Activated CD8-positive, alpha-beta T cell treated with anti-CD3 and anti-CD28 coated beads for 36 hours (primary cell): ENCODE measurements at regions not wholly inside any gene's neighbourhood (a gene's known extent, or its start where the extent isn't known, plus 50 kb on each side); places are given as distances from the start of the nearest gene placed in this dataset.
"Not testable (repeated sequence)": the region's sequence is repeated elsewhere in the genome, so short reads cannot be mapped to it uniquely, and the experiment has no call there.

Source experiments
- ATAC-seq: fragments of 200-7000 bp; cut with Tn5 transposase; one replicate; pipeline ENCODE4 v1.10.0; 2021; ENCODE audit warnings: mild to moderate bottlenecking, moderate library complexity
- CTCF ChIA-PET: fragments of 350-600 bp; sonication (Branson Sonifier 250); formaldehyde crosslinking; loops from one replicate; lab custom pipeline; 2021; ENCODE audit warnings: antibody characterized with exemption; lab: Charles Lee
- POLR2A ChIA-PET: fragments of 350-600 bp; sonication (Branson Sonifier 250); formaldehyde crosslinking; loops from one replicate; lab custom pipeline; 2021; ENCODE audit warnings: antibody characterized with exemption; lab: Charles Lee
- DNase-seq: peaks from one replicate; pipeline ENCODE4 v3.0.0-alpha.2; 2020
- H3K27ac Mint-ChIP-seq: one replicate; pipeline ENCODE4 v1.8.0; 2021; ENCODE audit warnings: mild to moderate bottlenecking, mixed read lengths
- H3K27me3 Mint-ChIP-seq: one replicate; pipeline ENCODE4 v1.8.0; 2021; ENCODE audit warnings: mixed read lengths
- H3K36me3 Mint-ChIP-seq: one replicate; pipeline ENCODE4 v1.8.0; 2021; ENCODE audit warnings: low read depth, mixed read lengths
- H3K4me1 Mint-ChIP-seq: one replicate; pipeline ENCODE4 v1.8.0; 2021; ENCODE audit warnings: low read depth, mixed read lengths
- H3K4me3 Mint-ChIP-seq: one replicate; pipeline ENCODE4 v1.8.0; 2021; ENCODE audit warnings: mild to moderate bottlenecking, moderate library complexity, mixed read lengths
- H3K9me3 Mint-ChIP-seq: one replicate; pipeline ENCODE4 v1.8.0; 2021; ENCODE audit warnings: mixed read lengths
- intact Hi-C: fragments of 100-400 bp; cut with micrococcal nuclease; formaldehyde crosslinking; loops from one replicate; pipeline ENCODE4 v1.10.0; 2022
- TF ChIP-seq, protein P1 (sequence below): fragments of 200-600 bp; IDR thresholded peaks from one replicate; pipeline ENCODE4 v1.8.0; 2022; ENCODE audit warnings: antibody characterized with exemption, mild to moderate bottlenecking

DNA sequence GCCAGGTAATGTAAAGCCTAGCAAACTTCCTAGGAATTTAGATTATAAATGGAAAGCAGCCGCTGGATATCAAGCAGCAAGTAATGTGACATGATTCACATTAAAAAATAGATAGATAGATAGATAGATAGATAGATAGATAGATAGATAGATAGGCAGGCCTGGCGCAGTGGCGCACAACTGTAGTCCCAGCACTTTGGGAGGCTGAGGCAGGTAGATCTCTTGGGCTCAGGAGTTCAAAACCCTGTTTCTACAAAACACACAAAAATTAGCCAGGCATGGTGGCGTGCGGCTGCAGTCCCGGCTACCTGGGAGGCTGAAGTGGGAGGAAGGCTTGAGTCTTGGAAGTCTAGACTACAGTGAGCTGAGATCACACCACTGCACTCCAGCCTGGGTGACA, 236.9 kb downstream of the SLITRK6 start:
- no peak for DNase-seq
- ATAC-seq, result no peak
- ChIA-PET POLR2A (no interaction called here), CTCF (no interaction called here)
- Mint-ChIP-seq H3K36me3 (no peaks in the 10 kb centered on the region), H3K9me3 (no peaks in the 10 kb centered on the region), H3K4me1 (no peaks in the 10 kb centered on the region), H3K27ac (no peak overlapping the region), H3K27me3 (no peaks in the 10 kb centered on the region), H3K4me3 (no peak overlapping the region)
- TF ChIP-seq, protein P1, sequence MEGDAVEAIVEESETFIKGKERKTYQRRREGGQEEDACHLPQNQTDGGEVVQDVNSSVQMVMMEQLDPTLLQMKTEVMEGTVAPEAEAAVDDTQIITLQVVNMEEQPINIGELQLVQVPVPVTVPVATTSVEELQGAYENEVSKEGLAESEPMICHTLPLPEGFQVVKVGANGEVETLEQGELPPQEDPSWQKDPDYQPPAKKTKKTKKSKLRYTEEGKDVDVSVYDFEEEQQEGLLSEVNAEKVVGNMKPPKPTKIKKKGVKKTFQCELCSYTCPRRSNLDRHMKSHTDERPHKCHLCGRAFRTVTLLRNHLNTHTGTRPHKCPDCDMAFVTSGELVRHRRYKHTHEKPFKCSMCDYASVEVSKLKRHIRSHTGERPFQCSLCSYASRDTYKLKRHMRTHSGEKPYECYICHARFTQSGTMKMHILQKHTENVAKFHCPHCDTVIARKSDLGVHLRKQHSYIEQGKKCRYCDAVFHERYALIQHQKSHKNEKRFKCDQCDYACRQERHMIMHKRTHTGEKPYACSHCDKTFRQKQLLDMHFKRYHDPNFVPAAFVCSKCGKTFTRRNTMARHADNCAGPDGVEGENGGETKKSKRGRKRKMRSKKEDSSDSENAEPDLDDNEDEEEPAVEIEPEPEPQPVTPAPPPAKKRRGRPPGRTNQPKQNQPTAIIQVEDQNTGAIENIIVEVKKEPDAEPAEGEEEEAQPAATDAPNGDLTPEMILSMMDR, result no peak
- intact Hi-C loops, result no loop called here

DNA sequence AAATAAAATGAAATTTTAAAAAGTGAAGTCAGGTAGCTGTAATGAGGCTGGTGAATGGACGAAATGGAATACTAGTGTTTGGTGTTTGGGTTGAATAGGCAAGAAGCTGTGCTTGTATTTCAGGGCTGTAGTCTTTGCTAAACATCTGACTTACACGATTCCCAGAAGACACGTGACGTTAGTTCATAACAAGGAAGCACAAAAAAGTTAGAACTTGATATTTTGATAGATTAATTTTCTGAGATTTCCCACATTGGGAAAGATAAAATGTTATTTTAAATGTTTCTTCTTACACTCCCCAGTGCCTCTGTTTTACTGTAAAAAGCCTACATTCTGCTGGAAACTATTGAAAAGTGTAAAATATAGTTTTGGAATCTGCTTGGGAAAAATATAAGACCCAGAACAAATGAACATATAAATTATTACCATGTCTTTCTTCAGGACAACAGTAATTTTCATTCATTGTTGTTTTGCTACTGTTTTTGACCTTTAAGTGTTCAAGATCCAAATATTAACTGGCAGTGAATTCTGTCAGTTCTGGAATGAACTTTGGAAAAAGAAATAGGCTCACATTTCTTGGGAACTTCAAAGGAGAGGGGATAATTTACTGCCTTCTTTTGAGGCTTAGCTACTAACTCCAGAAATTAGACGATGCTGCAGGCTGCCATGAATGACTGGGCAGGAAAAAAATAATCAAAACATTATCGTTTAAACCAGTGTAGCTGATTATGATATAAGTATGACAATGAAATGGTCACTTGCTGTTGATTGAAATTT, 241.3 kb downstream of the SLITRK6 start:
- Mint-ChIP-seq H3K27ac (no peak overlapping the region), H3K4me3 (no peak overlapping the region), H3K27me3 (no peaks in the 10 kb centered on the region), H3K36me3 (no peaks in the 10 kb centered on the region), H3K4me1 (no peaks in the 10 kb centered on the region), H3K9me3 (no peaks in the 10 kb centered on the region)
- intact Hi-C loops, result no loop called here
- POLR2A ChIA-PET, result no interaction called here
- TF ChIP-seq, protein P1, result no peak
- ATAC-seq (no peak), DNase-seq (no peak)
- CTCF ChIA-PET, result no interaction called here

DNA sequence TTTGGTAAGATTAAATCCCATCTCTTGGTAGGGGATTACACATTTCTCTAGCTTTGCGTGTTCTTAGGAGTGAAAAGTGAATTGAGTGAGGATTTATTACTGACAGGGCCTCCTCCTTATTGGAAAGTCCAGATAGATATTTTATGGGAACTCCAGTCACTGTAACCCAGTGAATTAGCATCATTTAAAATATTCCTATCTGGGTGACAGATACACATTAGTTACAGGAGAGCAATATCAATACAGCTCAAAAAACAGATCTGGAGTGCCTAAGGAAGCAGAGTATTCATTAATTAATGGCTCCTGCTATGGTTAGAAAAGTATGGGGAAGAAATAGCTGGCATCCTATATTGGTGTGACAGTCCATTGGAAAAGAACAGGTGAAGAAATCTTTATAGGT, 248.2 kb downstream of the SLITRK6 start:
- TF ChIP-seq, protein P1, result no peak
- intact Hi-C loops, result no loop called here
- no peaks in the 10 kb centered on the region for H3K27me3 Mint-ChIP-seq
- CTCF ChIA-PET, result no interaction called here
- POLR2A ChIA-PET, result no interaction called here
- ATAC-seq (no peak), DNase-seq (no peak)
- no peaks in the 10 kb centered on the region for H3K9me3 Mint-ChIP-seq
- no peak overlapping the region for H3K27ac Mint-ChIP-seq
- H3K4me3 Mint-ChIP-seq, result no peak overlapping the region
- H3K36me3 Mint-ChIP-seq, result no peaks in the 10 kb centered on the region
- no peaks in the 10 kb centered on the region for H3K4me1 Mint-ChIP-seq

DNA sequence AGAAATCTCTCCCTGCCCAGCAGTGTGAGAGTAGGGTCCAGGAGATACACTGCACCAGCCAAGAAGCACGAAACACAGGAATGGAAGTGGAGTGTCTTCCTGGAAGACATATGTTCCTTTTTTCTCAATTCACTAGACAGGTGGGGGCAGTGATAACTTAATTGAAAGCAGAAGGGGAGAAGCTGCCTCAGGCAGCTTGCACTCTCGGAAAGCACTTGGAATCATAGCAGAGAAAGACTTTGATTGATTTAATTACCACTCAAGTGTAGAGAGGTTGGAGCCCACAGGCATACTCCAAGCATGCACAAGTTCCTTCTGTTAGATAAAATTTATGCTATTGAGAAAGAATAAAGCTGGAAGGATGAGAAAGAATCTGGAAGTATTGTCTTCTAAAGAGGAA, 249.4 kb downstream of the SLITRK6 start:
- CTCF ChIA-PET, result no interaction called here
- H3K27me3 Mint-ChIP-seq, result no peaks in the 10 kb centered on the region
- no peak overlapping the region for H3K4me3 Mint-ChIP-seq
- intact Hi-C loops, result no loop called here
- H3K36me3 Mint-ChIP-seq, result no peaks in the 10 kb centered on the region
- DNase-seq, result no peak
- no peak for ATAC-seq
- TF ChIP-seq, protein P1, result no peak
- POLR2A ChIA-PET, result no interaction called here
- H3K27ac Mint-ChIP-seq, result no peak overlapping the region
- peaks cover under 1% of the 10 kb centered on the region for H3K4me1 Mint-ChIP-seq
- H3K9me3 Mint-ChIP-seq, result no peaks in the 10 kb centered on the region

DNA sequence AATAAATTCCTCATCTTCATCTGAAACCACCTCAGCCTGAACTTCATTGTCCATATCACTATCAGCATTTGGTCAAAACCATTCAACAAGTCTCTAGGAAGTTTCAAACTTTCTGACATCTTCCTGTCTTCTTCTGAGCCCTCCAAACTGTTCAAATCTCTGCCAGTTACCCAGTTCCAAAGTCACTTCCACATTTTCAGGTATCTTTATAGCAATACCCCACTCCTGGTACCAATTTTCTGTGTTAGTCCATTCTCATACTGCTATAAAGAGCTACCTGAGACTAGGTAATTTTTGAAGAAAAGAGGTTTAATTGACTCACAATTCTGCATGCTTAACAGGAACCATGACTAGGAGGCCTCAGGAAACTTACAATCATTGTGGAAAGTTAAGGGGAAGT, 250.4 kb downstream of the SLITRK6 start:
- ATAC-seq, H3K36me3 Mint-ChIP-seq, intact Hi-C loops, H3K27ac Mint-ChIP-seq, H3K9me3 Mint-ChIP-seq, POLR2A ChIA-PET, CTCF ChIA-PET, H3K27me3 Mint-ChIP-seq, H3K4me1 Mint-ChIP-seq, DNase-seq, H3K4me3 Mint-ChIP-seq: not testable (repeated sequence)
